WTC11 (cell line): ENCODE measurements at regions not wholly inside any gene's neighbourhood (a gene's known extent, or its start where the extent isn't known, plus 50 kb on each side); places are given as distances from the start of the nearest gene placed in this dataset.

Experiments
- TEAD4 ChIP-seq: sonication (generic); formaldehyde crosslinking; IDR thresholded peaks from 2 replicates; pipeline ENCODE4 v1.8.0; 2022; ENCODE audit warnings: mild to moderate bottlenecking, missing genetic modification reagents
- TF ChIP-seq, protein P1 (sequence below): fragments of 200-600 bp; IDR thresholded peaks from 2 replicates; pipeline ENCODE4 v1.8.0; 2022; ENCODE audit warnings: antibody characterized with exemption

DNA sequence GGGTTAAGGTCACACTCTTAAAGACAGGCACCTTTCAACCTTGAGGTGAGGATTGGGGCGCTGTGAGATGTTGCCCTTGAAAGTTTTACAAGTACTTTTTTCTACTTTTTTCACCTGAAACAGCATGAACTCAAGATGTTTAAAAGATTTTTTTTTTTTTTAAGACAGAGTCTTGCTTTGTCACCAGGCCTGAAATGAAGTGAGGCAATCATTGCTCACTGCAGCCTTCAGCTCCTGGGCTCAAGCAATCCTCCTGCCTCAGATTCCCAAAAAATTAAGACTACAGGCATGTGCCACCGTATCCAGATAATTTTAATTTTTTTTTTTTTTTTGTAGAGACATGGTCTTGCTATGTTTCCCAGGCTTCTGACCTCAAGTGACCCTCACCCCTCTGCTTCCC lies 243.9 kb downstream of the DIO2 start:
- no peak for TF ChIP-seq TEAD4
- TF ChIP-seq, protein P1, sequence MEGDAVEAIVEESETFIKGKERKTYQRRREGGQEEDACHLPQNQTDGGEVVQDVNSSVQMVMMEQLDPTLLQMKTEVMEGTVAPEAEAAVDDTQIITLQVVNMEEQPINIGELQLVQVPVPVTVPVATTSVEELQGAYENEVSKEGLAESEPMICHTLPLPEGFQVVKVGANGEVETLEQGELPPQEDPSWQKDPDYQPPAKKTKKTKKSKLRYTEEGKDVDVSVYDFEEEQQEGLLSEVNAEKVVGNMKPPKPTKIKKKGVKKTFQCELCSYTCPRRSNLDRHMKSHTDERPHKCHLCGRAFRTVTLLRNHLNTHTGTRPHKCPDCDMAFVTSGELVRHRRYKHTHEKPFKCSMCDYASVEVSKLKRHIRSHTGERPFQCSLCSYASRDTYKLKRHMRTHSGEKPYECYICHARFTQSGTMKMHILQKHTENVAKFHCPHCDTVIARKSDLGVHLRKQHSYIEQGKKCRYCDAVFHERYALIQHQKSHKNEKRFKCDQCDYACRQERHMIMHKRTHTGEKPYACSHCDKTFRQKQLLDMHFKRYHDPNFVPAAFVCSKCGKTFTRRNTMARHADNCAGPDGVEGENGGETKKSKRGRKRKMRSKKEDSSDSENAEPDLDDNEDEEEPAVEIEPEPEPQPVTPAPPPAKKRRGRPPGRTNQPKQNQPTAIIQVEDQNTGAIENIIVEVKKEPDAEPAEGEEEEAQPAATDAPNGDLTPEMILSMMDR = no peak
